ENCODE measurements at regions not wholly inside any gene's neighbourhood (a gene's known extent, or its start where the extent isn't known, plus 50 kb on each side); places are given as distances from the start of the nearest gene placed in this dataset.

DNA sequence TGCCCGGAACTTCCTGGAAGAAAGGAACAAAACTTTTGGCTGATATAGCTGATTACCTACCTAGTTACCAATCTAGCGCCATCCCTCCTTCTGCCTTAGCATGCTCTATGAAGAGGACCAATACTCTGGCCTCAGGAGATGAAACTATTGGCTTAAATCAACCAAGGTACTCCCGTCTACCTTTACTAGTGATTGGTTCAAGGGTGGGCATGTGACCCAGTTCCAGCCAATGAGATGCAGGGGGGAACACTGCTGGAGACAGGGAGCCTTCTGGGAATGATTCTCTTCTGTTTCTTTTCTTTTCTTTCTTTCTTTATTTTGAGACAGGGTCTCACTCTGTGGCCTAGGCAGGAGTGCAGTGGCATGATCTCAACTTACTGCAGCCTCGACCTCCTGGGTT, 72.6 kb upstream of the CCDC167 start:
- TF ChIP-seq, protein P1, sequence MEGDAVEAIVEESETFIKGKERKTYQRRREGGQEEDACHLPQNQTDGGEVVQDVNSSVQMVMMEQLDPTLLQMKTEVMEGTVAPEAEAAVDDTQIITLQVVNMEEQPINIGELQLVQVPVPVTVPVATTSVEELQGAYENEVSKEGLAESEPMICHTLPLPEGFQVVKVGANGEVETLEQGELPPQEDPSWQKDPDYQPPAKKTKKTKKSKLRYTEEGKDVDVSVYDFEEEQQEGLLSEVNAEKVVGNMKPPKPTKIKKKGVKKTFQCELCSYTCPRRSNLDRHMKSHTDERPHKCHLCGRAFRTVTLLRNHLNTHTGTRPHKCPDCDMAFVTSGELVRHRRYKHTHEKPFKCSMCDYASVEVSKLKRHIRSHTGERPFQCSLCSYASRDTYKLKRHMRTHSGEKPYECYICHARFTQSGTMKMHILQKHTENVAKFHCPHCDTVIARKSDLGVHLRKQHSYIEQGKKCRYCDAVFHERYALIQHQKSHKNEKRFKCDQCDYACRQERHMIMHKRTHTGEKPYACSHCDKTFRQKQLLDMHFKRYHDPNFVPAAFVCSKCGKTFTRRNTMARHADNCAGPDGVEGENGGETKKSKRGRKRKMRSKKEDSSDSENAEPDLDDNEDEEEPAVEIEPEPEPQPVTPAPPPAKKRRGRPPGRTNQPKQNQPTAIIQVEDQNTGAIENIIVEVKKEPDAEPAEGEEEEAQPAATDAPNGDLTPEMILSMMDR (IDR thresholded peaks at IDR 0.05), result no peak
- no peak for ATAC-seq
- intact Hi-C loops (cut with DNase I), result no loop called here

DNA sequence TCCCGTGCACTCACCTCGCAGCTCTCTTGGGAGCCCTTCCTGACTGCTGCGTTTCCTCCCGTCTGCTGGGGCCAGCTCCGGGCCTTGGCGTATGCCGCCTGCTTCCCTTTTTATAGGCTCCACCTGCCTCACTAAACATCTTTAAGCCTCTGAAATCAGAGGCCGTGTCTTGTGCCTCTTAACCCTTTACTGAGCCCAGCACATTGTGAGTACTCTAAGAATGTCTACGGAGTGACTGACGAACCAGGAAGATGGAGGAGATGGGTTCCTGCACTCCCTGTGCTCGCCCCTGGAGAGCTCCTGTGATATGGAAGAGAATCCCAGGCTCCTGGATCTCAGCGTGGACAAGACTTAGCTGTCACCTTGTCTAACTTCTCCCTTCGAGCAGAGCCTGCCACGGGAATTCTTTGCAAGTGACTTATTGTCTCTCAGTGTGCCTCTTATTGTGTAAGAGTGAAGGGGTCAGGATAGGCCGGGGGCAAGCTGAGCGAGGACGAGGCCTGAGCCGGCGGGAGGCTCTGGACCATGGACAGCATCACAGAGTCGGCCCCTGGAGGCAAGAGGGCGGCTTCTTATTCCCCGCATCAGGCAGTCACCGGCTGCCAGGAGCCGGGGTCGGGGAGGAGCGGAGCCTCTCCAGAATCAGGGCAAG, 70.9 kb upstream of the CCDC167 start:
- Histone ChIP-seq H3K36me3 (no peaks in the 10 kb centered on the region), H3K9me3 (no peaks in the 10 kb centered on the region), H3K27me3 (ENCODE audit: low read depth) (peaks cover 35% of the 10 kb centered on the region), H3K4me1 (peaks cover 9% of the 10 kb centered on the region), H3K4me3 (no peak overlapping the region), H3K27ac (no peak overlapping the region)
- ATAC-seq (no peak), DNase-seq (no peak)
- intact Hi-C loops (cut with DNase I), result no loop called here
- TF ChIP-seq, protein P1 (IDR thresholded peaks at IDR 0.05), result no peak

More for the DNA sequence above, 72.6 kb upstream of the CCDC167 start:
- H3K9me3 ChIP-seq, result no peaks in the 10 kb centered on the region
- H3K27ac ChIP-seq, result no peak overlapping the region
- DNase-seq, result no peak
- H3K4me1 ChIP-seq, result no peaks in the 10 kb centered on the region
- H3K27me3 ChIP-seq (ENCODE audit: low read depth), result peaks cover 24% of the 10 kb centered on the region
- no peaks in the 10 kb centered on the region for H3K36me3 ChIP-seq
- H3K4me3 ChIP-seq, result no peak overlapping the region

DNA sequence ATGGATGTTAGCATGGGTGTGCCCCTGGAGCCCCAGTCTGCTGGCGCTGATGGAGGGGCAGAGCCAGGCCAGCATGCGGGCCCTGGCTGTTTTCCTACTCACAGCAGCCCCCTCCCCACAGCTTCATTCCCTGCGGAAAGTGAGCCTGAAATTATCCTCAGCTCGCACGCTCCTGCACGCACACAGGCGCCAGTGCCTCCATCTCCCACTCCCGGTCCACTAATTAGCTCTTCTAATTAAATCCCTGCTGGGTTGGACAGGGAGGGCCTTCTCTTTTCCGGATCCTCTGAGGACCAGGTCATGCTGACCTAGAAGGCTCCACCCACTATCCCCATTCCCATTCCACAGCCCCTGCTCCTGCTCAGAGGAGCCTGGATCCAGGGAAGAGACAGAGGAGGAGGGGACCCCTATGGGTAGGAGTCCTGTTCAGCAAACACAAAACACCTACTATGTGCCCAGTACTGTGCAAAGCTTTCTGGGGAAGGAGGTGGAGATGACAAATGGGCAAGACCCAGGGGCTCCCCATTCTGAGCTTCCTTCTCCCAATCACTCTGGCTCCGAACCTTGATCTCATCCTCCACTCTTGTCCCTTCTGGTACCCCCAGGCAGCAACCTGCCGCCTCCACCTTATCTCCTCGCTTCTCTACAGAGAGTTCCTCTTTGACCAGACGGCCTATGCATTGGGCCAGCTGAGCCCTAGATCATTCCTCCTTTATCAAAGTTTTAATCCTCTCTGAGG, 70.2 kb upstream of the CCDC167 start:
- ATAC-seq (no peak), DNase-seq (no peak)
- Histone ChIP-seq H3K9me3 (no peaks in the 10 kb centered on the region), H3K4me1 (peaks cover 10% of the 10 kb centered on the region), H3K27ac (no peak overlapping the region), H3K27me3 (ENCODE audit: low read depth) (peaks cover 40% of the 10 kb centered on the region), H3K4me3 (no peak overlapping the region), H3K36me3 (no peaks in the 10 kb centered on the region)
- TF ChIP-seq, protein P1 (IDR thresholded peaks at IDR 0.05), result no peak
- intact Hi-C loops (cut with DNase I), result no loop called here

DNA sequence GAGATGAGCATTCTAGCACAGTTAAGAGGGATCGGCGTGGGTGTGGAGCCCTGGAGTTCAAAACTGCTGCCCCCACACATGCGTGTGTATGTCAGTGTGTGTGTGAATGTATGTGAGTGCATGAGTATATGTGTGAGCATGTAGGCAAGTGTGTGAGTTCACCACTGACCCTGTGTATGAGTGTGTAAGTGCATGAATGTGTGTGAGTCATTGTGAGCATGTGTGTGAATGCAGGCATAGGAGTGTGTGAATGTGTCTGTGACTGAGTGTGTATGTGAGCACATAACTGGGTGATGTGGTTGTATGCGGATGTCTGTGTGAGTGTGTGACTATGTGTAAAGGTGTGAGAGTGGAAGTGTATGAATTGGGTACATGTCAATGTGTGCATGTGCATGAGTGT, 69.6 kb upstream of the CCDC167 start:
- TF ChIP-seq, protein P1 (IDR thresholded peaks at IDR 0.05), result no peak
- no peak overlapping the region for H3K27ac ChIP-seq
- peaks cover 44% of the 10 kb centered on the region for H3K27me3 ChIP-seq (ENCODE audit: low read depth)
- DNase-seq (no peak), ATAC-seq (no peak)
- intact Hi-C loops (cut with DNase I), result no loop called here
- H3K9me3 ChIP-seq, result no peaks in the 10 kb centered on the region
- H3K36me3 ChIP-seq, result no peaks in the 10 kb centered on the region
- H3K4me1 ChIP-seq, result peaks cover 10% of the 10 kb centered on the region
- no peak overlapping the region for H3K4me3 ChIP-seq

DNA sequence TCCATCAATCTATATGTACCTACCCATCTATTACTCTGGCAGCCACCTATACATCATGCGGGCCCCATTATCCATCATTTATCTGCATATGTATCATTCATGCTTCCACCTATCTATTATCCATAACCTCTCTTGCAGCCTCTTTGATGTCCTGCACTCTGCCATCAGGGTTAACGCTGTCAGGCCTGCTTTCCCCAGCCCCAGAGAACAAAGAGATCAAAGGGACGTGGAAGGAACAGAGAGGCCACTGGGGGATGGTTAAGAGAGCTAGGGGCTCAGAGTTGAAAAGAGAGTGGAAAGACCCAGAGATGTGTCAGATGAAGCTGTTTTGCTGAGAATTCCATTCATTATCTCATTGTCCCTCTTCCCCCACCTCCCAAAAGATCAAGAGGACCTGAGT, 67.3 kb upstream of the CCDC167 start:
- TF ChIP-seq, protein P1 (IDR thresholded peaks at IDR 0.05), result no peak
- Histone ChIP-seq H3K27me3 (ENCODE audit: low read depth) (peaks cover 47% of the 10 kb centered on the region), H3K4me1 (peaks cover 10% of the 10 kb centered on the region), H3K4me3 (no peak overlapping the region), H3K9me3 (no peaks in the 10 kb centered on the region), H3K36me3 (no peaks in the 10 kb centered on the region), H3K27ac (no peak overlapping the region)
- DNase-seq (no peak), ATAC-seq (no peak)
- intact Hi-C loops (cut with DNase I), result no loop called here
